Nephron progenitor cell (in vitro differentiated cells): ENCODE measurements at regions not wholly inside any gene's neighbourhood (a gene's known extent, or its start where the extent isn't known, plus 50 kb on each side); places are given as distances from the start of the nearest gene placed in this dataset.

Experiments
- DNase-seq: peaks from one replicate; pipeline ENCODE4 v3.0.0; 2021
- H3K27ac Mint-ChIP-seq: 2 replicates; pipeline ENCODE4 v1.8.0; 2021; ENCODE audit warnings: mild to moderate bottlenecking, moderate library complexity, mixed read lengths
- H3K27me3 Mint-ChIP-seq: 2 replicates; pipeline ENCODE4 v1.8.0; 2021; ENCODE audit warnings: mild to moderate bottlenecking, low read depth, mixed read lengths; ENCODE audit not compliant: poor library complexity
- H3K36me3 Mint-ChIP-seq: 2 replicates; pipeline ENCODE4 v1.8.0; 2021; ENCODE audit warnings: low read depth, mixed read lengths
- H3K4me1 Mint-ChIP-seq: 2 replicates; pipeline ENCODE4 v1.8.0; 2021; ENCODE audit warnings: mixed read lengths
- H3K4me3 Mint-ChIP-seq: 2 replicates; pipeline ENCODE4 v1.8.0; 2021; ENCODE audit warnings: mild to moderate bottlenecking, moderate library complexity, mixed read lengths
- H3K9me3 Mint-ChIP-seq: 2 replicates; pipeline ENCODE4 v1.8.0; 2021; ENCODE audit warnings: mild to moderate bottlenecking, moderate library complexity, mixed read lengths
- TF ChIP-seq, protein P1 (sequence below): fragments of 200-600 bp; sonication (generic); IDR thresholded peaks from 2 replicates; pipeline ENCODE4 v1.5.0; 2021; ENCODE audit warnings: antibody characterized with exemption

DNA sequence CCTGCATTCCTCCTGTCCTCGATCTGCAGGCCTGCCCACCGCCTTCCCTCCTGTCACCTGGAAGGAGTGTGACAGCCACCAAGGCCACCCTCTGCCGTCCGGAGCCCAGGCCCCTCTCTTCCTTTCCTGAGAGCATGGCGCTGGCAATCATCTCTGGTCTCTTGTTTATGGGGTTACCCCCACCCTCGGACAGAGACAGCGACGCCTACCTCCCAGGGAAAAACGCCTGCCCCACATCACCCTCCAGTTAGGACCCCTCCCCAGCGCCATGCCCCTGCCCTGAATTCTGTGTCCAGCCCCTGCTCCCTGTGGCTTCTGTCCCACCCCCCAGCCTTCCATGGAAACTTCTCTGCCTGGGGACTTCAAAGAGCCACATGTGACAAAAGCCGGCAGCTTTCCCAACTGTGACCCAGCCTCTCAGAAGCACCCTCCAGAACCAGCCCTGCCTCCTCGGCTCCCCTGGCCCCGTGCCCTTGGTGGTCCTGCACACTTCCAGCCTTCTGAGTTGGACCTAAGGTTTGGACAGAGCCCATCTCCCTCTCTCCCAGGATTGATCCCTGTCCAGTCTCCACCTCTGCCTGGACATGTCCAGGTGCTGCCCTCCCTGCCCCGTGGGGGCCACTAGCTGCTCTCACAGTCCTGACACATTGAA, 145.0 kb upstream of the HDAC4 start:
- H3K27me3 Mint-ChIP-seq, result peaks cover 13% of the 10 kb centered on the region
- H3K4me3 Mint-ChIP-seq, result no peak overlapping the region
- peaks cover 32% of the 10 kb centered on the region for H3K4me1 Mint-ChIP-seq
- peaks cover 10% of the 10 kb centered on the region for H3K9me3 Mint-ChIP-seq
- H3K36me3 Mint-ChIP-seq, result no peaks in the 10 kb centered on the region
- no peak for DNase-seq
- TF ChIP-seq, protein P1, sequence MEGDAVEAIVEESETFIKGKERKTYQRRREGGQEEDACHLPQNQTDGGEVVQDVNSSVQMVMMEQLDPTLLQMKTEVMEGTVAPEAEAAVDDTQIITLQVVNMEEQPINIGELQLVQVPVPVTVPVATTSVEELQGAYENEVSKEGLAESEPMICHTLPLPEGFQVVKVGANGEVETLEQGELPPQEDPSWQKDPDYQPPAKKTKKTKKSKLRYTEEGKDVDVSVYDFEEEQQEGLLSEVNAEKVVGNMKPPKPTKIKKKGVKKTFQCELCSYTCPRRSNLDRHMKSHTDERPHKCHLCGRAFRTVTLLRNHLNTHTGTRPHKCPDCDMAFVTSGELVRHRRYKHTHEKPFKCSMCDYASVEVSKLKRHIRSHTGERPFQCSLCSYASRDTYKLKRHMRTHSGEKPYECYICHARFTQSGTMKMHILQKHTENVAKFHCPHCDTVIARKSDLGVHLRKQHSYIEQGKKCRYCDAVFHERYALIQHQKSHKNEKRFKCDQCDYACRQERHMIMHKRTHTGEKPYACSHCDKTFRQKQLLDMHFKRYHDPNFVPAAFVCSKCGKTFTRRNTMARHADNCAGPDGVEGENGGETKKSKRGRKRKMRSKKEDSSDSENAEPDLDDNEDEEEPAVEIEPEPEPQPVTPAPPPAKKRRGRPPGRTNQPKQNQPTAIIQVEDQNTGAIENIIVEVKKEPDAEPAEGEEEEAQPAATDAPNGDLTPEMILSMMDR, result no peak
- peak overlapping the region; percentile 39 for H3K27ac Mint-ChIP-seq

DNA sequence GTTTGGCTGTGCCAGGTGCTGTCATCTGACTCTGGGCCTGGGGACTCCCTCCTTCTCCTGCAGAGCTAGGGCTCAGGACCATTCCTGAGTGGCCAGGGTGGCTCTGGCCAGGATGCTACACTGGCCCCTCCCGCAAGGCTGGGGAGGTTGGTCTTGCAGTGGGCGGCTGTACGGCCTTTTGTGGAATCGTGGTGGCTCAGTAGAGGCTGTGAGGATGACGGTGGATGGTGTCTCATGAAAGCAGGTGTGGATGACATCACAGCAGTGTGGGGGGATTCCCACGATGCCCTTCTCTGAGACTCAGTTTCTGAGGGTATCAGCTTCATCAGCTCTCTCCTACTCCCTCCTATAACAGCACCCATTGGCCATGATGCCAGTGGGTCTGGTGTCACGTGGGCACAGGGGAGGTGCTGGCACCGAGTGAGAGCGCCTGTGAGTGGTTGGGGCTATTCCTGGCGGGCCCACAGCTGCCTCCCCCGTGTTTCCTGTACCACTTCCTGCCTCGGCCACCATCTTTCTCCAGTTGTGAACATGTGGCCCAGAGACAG, 144.2 kb upstream of the HDAC4 start:
- TF ChIP-seq, protein P1, result no peak
- Mint-ChIP-seq H3K9me3 (peaks cover 10% of the 10 kb centered on the region), H3K27ac (no peak overlapping the region), H3K36me3 (no peaks in the 10 kb centered on the region), H3K4me3 (no peak overlapping the region), H3K27me3 (peaks cover 13% of the 10 kb centered on the region), H3K4me1 (peaks cover 36% of the 10 kb centered on the region)
- no peak for DNase-seq

DNA sequence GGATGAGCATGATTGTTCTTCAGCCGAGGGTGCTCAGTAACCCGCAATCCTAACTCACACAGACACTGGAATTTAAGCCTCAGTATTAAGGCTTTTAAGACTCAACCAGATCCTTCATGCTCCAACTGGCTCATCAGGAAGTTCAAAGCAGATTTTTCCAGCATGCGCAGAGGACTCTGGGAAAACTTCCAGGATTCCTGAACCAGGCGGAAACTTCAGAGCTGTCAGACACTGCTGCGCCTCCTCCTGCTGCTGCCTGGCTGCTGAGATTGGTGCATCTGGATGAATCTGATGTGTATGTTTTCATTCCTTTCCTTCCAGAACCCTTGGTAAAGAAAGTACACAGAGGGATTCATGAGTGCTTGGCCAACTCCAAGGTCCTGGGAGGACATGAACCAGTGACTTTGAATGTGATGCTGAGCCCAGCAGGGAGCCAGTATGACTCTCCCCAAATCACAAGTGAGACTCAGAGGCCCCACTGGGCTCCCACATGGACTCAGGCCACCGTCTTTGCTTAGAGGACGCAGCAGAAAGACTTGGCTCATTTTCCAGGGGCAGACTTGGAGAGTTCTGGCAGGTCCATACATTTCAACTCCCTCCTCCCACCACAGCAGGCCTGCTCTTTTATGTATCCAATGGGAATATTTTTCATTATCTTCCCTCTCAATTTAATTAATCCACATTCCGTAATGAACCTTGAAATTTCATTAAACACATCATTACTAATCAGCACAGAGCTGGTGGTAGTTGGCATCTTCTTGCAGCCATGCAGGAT, 143.5 kb upstream of the HDAC4 start:
- Mint-ChIP-seq H3K4me1 (peaks cover 35% of the 10 kb centered on the region), H3K27me3 (peaks cover 12% of the 10 kb centered on the region), H3K27ac (no peak overlapping the region), H3K4me3 (no peak overlapping the region), H3K36me3 (no peaks in the 10 kb centered on the region), H3K9me3 (peaks cover 10% of the 10 kb centered on the region)
- DNase-seq, result no peak
- TF ChIP-seq, protein P1, result no peak

DNA sequence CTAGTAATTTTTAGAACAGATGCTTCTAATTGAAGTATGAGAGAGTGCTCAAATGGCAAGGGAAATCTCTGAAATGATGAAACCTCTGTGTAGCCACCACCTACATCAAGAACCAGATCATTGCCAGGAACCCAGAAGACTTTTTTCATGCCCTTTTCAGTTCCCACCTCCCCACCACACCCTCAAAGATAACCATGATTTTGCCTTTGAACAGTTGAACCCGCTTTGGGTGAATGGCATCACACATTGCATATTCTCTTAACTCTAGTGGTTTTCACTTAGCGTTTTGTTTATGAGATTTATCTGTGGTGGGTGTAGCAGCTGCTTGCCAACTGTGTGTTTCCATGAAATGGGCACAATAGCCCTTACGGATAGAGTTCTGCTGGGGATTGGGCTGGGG, 142.9 kb upstream of the HDAC4 start:
- TF ChIP-seq, protein P1, result no peak
- peaks cover 10% of the 10 kb centered on the region for H3K9me3 Mint-ChIP-seq
- no peaks in the 10 kb centered on the region for H3K36me3 Mint-ChIP-seq
- no peak overlapping the region for H3K4me3 Mint-ChIP-seq
- no peak for DNase-seq
- H3K27me3 Mint-ChIP-seq, result peaks cover 11% of the 10 kb centered on the region
- H3K4me1 Mint-ChIP-seq, result peaks cover 34% of the 10 kb centered on the region
- no peak overlapping the region for H3K27ac Mint-ChIP-seq

DNA sequence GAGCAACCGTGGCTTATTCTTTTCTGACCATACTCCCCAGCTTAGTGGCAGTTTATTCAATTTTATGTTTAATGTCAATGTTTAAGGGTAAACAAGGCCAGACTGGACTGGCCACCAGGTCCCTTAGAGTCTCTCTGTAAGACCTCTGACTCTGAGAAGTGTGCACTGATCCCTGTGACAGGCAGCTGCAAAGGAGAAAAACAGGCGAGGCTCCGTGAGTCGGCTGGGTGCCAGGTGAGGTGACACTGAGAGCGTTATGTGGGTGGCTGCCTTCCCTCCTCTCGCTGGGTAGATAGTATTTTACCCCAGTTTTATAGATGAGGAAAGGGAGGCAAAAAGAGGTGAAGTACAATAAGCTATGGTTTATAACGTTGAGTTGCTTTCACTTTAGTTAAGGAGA, 139.4 kb upstream of the HDAC4 start:
- no peak overlapping the region for H3K4me3 Mint-ChIP-seq
- no peak for DNase-seq
- TF ChIP-seq, protein P1, result no peak
- peaks cover 38% of the 10 kb centered on the region for H3K4me1 Mint-ChIP-seq
- peaks cover 10% of the 10 kb centered on the region for H3K9me3 Mint-ChIP-seq
- H3K27me3 Mint-ChIP-seq, result peaks cover 11% of the 10 kb centered on the region
- no peaks in the 10 kb centered on the region for H3K36me3 Mint-ChIP-seq
- no peak overlapping the region for H3K27ac Mint-ChIP-seq
